K562 (cell line): ENCODE measurements at regions not wholly inside any gene's neighbourhood (a gene's known extent, or its start where the extent isn't known, plus 50 kb on each side); places are given as distances from the start of the nearest gene placed in this dataset.

Experiments used
- ATAC-seq: fragments of 200-7000 bp; cut with Tn5 transposase; 3 replicates; pipeline ENCODE4 v1.9.1; 2020; ENCODE audit warnings: moderate library complexity
- BruUV-seq: library from RNA; stranded (reverse); fragments of 400-500 nt; replicated peaks from 2 replicates; lab custom pipeline; 2021; lab: Mats Ljungman, UMichigan
- CTCF ChIA-PET: fragments of 300-600 bp; formaldehyde crosslinking; extraction: SDS; loops from one replicate; lab custom pipeline; 2021; ENCODE audit warnings: low intra/inter-chr PET ratio; lab: Yijun Ruan, JAX
- POLR2A ChIA-PET: fragments of 300-600, 350-650 bp; sonication (Branson Sonifier 250); formaldehyde crosslinking; extraction: SDS; loops from one replicate; lab custom pipeline; 2021; ENCODE audit warnings: antibody characterized with exemption, inconsistent platforms; lab: Yijun Ruan, JAX
- DNase-seq, 4 experiments: peaks; one replicate each; pipeline versions ENCODE4 v3.0.0 to v3.0.0-alpha.2; 2011 to 2018; ENCODE audit warnings: low spot score in 3 of 4, mixed read lengths in 3 of 4; ENCODE audit errors: extremely low read depth in 1 of 4
- FAIRE-seq: peaks from 2 replicates; lab custom pipeline; 2011; peaks lifted over from hg19 to GRCh38; lab: Jason Lieb, UNC
- H2AFZ ChIP-seq: 2 replicates; pipeline ENCODE4 v1.6.0; 2011; ENCODE audit warnings: low read depth, low read length, control low read depth, inconsistent platforms
- H3K27ac ChIP-seq: fragments of 200-600 bp; 3 replicates; pipeline ENCODE4 v1.8.0; 2011; ENCODE audit warnings: low read depth, mild to moderate bottlenecking, control low read depth, inconsistent platforms, low read length, moderate library complexity, mixed read lengths; ENCODE audit errors: extremely low read depth
- H3K27me3 ChIP-seq, 2 experiments: fragments of 300-600 bp in 1 of 2; 2 replicates in 1 of 2; 3 replicates in 1 of 2; pipeline versions ENCODE4 v1.6.0 to v1.8.0; 2011; ENCODE audit warnings: inconsistent platforms in 2 of 2, low read length in 2 of 2, mild to moderate bottlenecking in 1 of 2, mixed read lengths in 1 of 2, moderate library complexity in 1 of 2; ENCODE audit not compliant: control insufficient read depth in 2 of 2, insufficient read depth in 2 of 2
- H3K36me3 ChIP-seq: fragments of 300-600 bp; 3 replicates; pipeline ENCODE4 v1.8.0; 2011; ENCODE audit warnings: mild to moderate bottlenecking, low read length, inconsistent platforms; ENCODE audit not compliant: control insufficient read depth, insufficient read depth
- H3K4me1 ChIP-seq, 2 experiments: fragments of 200-600 bp in 1 of 2; replicated peaks in 1 of 2; 2 replicates in 1 of 2; 3 replicates in 1 of 2; pipeline versions ENCODE4 v1.5.1 to v1.8.0; 2011; ENCODE audit warnings: inconsistent platforms in 2 of 2, low read length in 2 of 2, mild to moderate bottlenecking in 1 of 2, mixed read lengths in 1 of 2, moderate library complexity in 1 of 2; ENCODE audit not compliant: control insufficient read depth in 2 of 2, insufficient read depth in 2 of 2
- H3K4me2 ChIP-seq: 2 replicates; pipeline ENCODE4 v1.6.1; 2011; ENCODE audit warnings: low read length, control low read depth, inconsistent platforms, mixed read lengths; ENCODE audit not compliant: insufficient read depth
- H3K4me3 ChIP-seq: fragments of 200-600 bp; sonication (generic), shearing (Covaris generic); 2 replicates; pipeline ENCODE4 v1.5.1; 2016; ENCODE audit warnings: control low read depth, inconsistent platforms
- H3K79me2 ChIP-seq: fragments of 200-600 bp; 3 replicates; pipeline ENCODE4 v1.8.0; 2011; ENCODE audit warnings: low read length, inconsistent platforms; ENCODE audit not compliant: control insufficient read depth, insufficient read depth
- H3K9ac ChIP-seq, 2 experiments: 2 replicates each; pipeline versions ENCODE4 v1.6.0 to v1.6.1; 2011; ENCODE audit warnings: low read depth in 2 of 2, low read length in 2 of 2, control low read depth in 1 of 2, inconsistent platforms in 1 of 2, mild to moderate bottlenecking in 1 of 2, mixed read lengths in 1 of 2; ENCODE audit not compliant: insufficient read depth in 1 of 2
- H3K9me1 ChIP-seq: one replicate; pipeline ENCODE4 v1.6.0; 2011; ENCODE audit warnings: inconsistent platforms, mild to moderate bottlenecking, low read length, moderate library complexity; ENCODE audit not compliant: control insufficient read depth, insufficient read depth
- H3K9me3 ChIP-seq: replicated peaks from 2 replicates; pipeline ENCODE4 v1.5.1; 2011; ENCODE audit warnings: low read depth, low read length, inconsistent platforms; ENCODE audit not compliant: control insufficient read depth, insufficient read depth
- H4K20me1 ChIP-seq: replicated peaks from 2 replicates; pipeline ENCODE4 v1.6.1; 2011; ENCODE audit warnings: low read length, inconsistent platforms, mixed read lengths; ENCODE audit not compliant: control insufficient read depth, insufficient read depth
- ATF2 ChIP-seq: sonication (generic); formaldehyde crosslinking; IDR thresholded peaks from 2 replicates; pipeline ENCODE4 v1.8.1; 2022; ENCODE audit warnings: missing genetic modification reagents
- KDM2B ChIP-seq: fragments of 250-450 bp; sonication (Bioruptor Pico); IDR thresholded peaks from 2 replicates; pipeline ENCODE4 v1.8.0; 2021; ENCODE audit warnings: mild to moderate bottlenecking, moderate library complexity
- LARP7 ChIP-seq: fragments of 450-650 bp; IDR thresholded peaks from 2 replicates; pipeline ENCODE4 v1.6.1; 2016
- MYNN ChIP-seq, 2 experiments: sonication (generic); formaldehyde crosslinking in 1 of 2; IDR thresholded peaks; 2 replicates each; pipeline versions ENCODE4 v1.5.0 to v1.6.1; 2016 to 2020; ENCODE audit warnings: antibody characterized with exemption in 1 of 2, missing genetic modification reagents in 1 of 2
- SAP30 ChIP-seq: fragments of 200-600 bp; sonication (generic); IDR thresholded peaks from 2 replicates; pipeline ENCODE4 v1.6.1; 2012; ENCODE audit warnings: borderline replicate concordance, low read depth, mild to moderate bottlenecking, moderate library complexity, low read length, control low read depth, inconsistent platforms; ENCODE audit not compliant: insufficient read depth, poor library complexity, severe bottlenecking
- ZNF197 ChIP-seq: fragments of 200-800 bp; sonication (Bioruptor generic); IDR thresholded peaks from 2 replicates; pipeline ENCODE4 v1.6.1; 2016; ENCODE audit warnings: low read depth, missing genetic modification characterization, missing compliant biosample characterization
- ZNF24 ChIP-seq: fragments of 450-650 bp; IDR thresholded peaks from 2 replicates; pipeline ENCODE4 v1.6.1; 2016
- ZNF3 ChIP-seq: fragments of 250-450 bp; sonication (Bioruptor Pico); IDR thresholded peaks from 2 replicates; pipeline ENCODE4 v1.5.0; 2021; ENCODE audit warnings: mild to moderate bottlenecking, moderate library complexity
- WGBS: fragments of 100-300 bp; shearing (Covaris generic); methylation state at CpG from one replicate; pipeline ENCODE4 v1.1.6; 2016; ENCODE audit warnings: low coverage, mixed read lengths; ENCODE audit not compliant: insufficient coverage; ENCODE audit errors: missing lambda C conversion rate; 5-methylcytosine and 5-hydroxymethylcytosine counted together
- in situ Hi-C: fragments of 300-500 bp; cut with MboI; formaldehyde crosslinking; loops from 4 replicates; pipeline ENCODE4 v1.15.0; 2018; ENCODE audit warnings: inconsistent platforms, mixed read lengths
- intact Hi-C: fragments of 100-400 bp; cut with micrococcal nuclease; formaldehyde crosslinking; loops from 2 replicates; pipeline ENCODE4 v1.14.2; 2022

- no peak overlapping the region for H2AFZ ChIP-seq
- intact Hi-C loops (no loop called here), in situ Hi-C loops (no loop called here)
- no peak overlapping the region for H3K4me3 ChIP-seq
- no peaks in the 10 kb centered on the region for H3K27me3 ChIP-seq
- POLR2A ChIA-PET, result no interaction called here
- FAIRE-seq, result no peak
- no peak overlapping the region for H3K9ac ChIP-seq
- H3K4me1 ChIP-seq, result no peaks in the 10 kb centered on the region
- no peak for ATAC-seq
- no peaks in the 10 kb centered on the region for H3K36me3 ChIP-seq
- TF ChIP-seq LARP7 (no peak), ZNF3 (CRISPR knock-in tag) (no peak), MYNN (IDR thresholded peaks at IDR 0.05) (no peak), MYNN (CRISPR knock-in tag; IDR thresholded peaks at IDR 0.05) (no peak), ZNF24 (no peak), SAP30 (no peak), KDM2B (CRISPR knock-in tag) (no peak), ZNF197 (CRISPR knock-in tag) (no peak), ATF2 (no peak)
- no peaks in the 10 kb centered on the region for H4K20me1 ChIP-seq
- WGBS, result 1% methylated on average over 5 of the region's 5 CpGs
- no TSS peak for BruUV-seq
- H3K9me3 ChIP-seq, result no peaks in the 10 kb centered on the region
- no peaks in the 10 kb centered on the region for H3K79me2 ChIP-seq
- no peaks in the 10 kb centered on the region for H3K9me1 ChIP-seq
- DNase-seq, result no peak
- H3K27ac ChIP-seq, result no peak overlapping the region
- H3K4me2 ChIP-seq, result no peak overlapping the region
- CTCF ChIA-PET, result no interaction called here
Measured at GRCh38 chr7:114152314-114152938, 233.6 kb upstream of the PPP1R3A start.
